Natural killer cell (primary cell): ENCODE measurements at regions not wholly inside any gene's neighbourhood (a gene's known extent, or its start where the extent isn't known, plus 50 kb on each side); places are given as distances from the start of the nearest gene placed in this dataset.

Experiments used
- ATAC-seq, 3 donors: fragments of 150-1000 bp in 2 of 3; fragments of 200-7000 bp in 1 of 3; cut with Tn5 transposase; 1 replicate in 1 of 3; 2 replicates in 2 of 3; pipeline ENCODE4 v1.10.0; 2021; ENCODE audit warnings: mild to moderate bottlenecking in 2 of 3, moderate library complexity in 2 of 3
- DNase-seq, 2 donors: peaks; one replicate each; pipeline versions ENCODE4 v3.0.0 to v3.0.0-alpha.2; 2013 to 2021; ENCODE audit warnings: mixed read lengths in 1 of 2
- H3K27ac ChIP-seq: one replicate; pipeline ENCODE4 v1.5.1; 2013; ENCODE audit warnings: mild to moderate bottlenecking, low read length
- H3K27me3 ChIP-seq: one replicate; pipeline ENCODE4 v1.6.1; 2013; ENCODE audit warnings: low read length; ENCODE audit not compliant: control insufficient read depth, insufficient read depth
- H3K36me3 ChIP-seq: one replicate; pipeline ENCODE4 v1.6.1; 2013; ENCODE audit warnings: low read length; ENCODE audit not compliant: control insufficient read depth, insufficient read depth
- H3K4me1 ChIP-seq: one replicate; pipeline ENCODE4 v1.6.1; 2013; ENCODE audit warnings: low read length; ENCODE audit not compliant: control insufficient read depth, insufficient read depth
- H3K4me3 ChIP-seq: one replicate; pipeline ENCODE4 v1.5.1; 2013; ENCODE audit warnings: low read length
- H3K9me3 ChIP-seq: one replicate; pipeline ENCODE4 v1.6.1; 2013; ENCODE audit warnings: low read length; ENCODE audit not compliant: control insufficient read depth, insufficient read depth
- H3K27ac Mint-ChIP-seq, 2 donors: one replicate each; pipeline ENCODE4 v1.8.0; 2022; ENCODE audit warnings: mild to moderate bottlenecking in 2 of 2, mixed read lengths in 2 of 2, moderate library complexity in 1 of 2
- H3K27me3 Mint-ChIP-seq, 2 donors: one replicate each; pipeline ENCODE4 v1.8.0; 2022; ENCODE audit warnings: low read depth in 2 of 2, mixed read lengths in 2 of 2
- H3K36me3 Mint-ChIP-seq: one replicate; pipeline ENCODE4 v1.8.0; 2022; ENCODE audit warnings: mixed read lengths
- H3K4me1 Mint-ChIP-seq, 2 donors: one replicate each; pipeline ENCODE4 v1.8.0; 2022; ENCODE audit warnings: mixed read lengths in 2 of 2
- H3K4me3 Mint-ChIP-seq: one replicate; pipeline ENCODE4 v1.8.0; 2022; ENCODE audit warnings: mild to moderate bottlenecking, moderate library complexity, mixed read lengths
- H3K9me3 Mint-ChIP-seq, 2 donors: one replicate each; pipeline ENCODE4 v1.8.0; 2022; ENCODE audit warnings: mixed read lengths in 2 of 2
- CTCF ChIP-seq: fragments of 200-600 bp; IDR thresholded peaks from one replicate; pipeline ENCODE4 v1.8.0; 2022; ENCODE audit warnings: antibody characterized with exemption
- WGBS: methylation state at CpG from one replicate; pipeline ENCODE4 v1.1.7; 2013; ENCODE audit warnings: missing lambda C conversion rate; ENCODE audit not compliant: insufficient coverage; 5-methylcytosine and 5-hydroxymethylcytosine counted together
- intact Hi-C: fragments of 100-400 bp; cut with micrococcal nuclease; formaldehyde crosslinking; loops from one replicate; pipeline ENCODE4 v1.14.2; 2022

DNA sequence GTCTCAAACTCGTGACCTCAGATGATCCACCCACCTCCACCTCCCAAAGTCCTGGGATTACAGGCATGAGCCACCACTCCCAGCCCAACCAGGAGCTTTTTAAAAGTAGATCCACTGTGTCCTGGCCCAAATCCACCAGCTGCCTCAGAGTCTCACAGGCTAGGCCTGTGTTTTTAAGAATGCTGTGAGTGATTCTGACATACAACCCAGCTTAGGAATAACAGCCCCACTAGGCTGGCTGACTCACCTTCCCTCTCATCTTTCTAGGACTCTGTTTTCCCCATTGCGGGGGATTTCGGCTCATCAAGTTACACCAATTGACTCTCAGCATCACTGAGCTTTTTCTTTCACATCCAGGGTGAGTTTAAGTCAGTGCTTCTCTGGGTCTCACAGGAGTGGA is 207.6 kb downstream of the SKIDA1 start:
- Mint-ChIP-seq H3K4me3 (no peak overlapping the region), H3K36me3 (no peaks in the 10 kb centered on the region), H3K4me1 (no peaks in the 10 kb centered on the region), H3K9me3 (no peaks in the 10 kb centered on the region), H3K27ac (no peak overlapping the region), H3K27me3 (peaks cover 0 to 3% of the 10 kb centered on the region in 2 donors)
- H3K4me1 ChIP-seq = no peaks in the 10 kb centered on the region
- no peaks in the 10 kb centered on the region for H3K27me3 ChIP-seq
- H3K36me3 ChIP-seq = no peaks in the 10 kb centered on the region
- H3K27ac ChIP-seq = no peak overlapping the region
- DNase-seq = no peak
- H3K9me3 ChIP-seq = no peaks in the 10 kb centered on the region
- intact Hi-C loops = no loop called here
- WGBS = 93% methylated on average over 3 of the region's 3 CpGs
- no peak overlapping the region for H3K4me3 ChIP-seq
- no peak for ATAC-seq
- TF ChIP-seq CTCF = no peak

- Mint-ChIP-seq H3K9me3 (no peaks in the 10 kb centered on the region), H3K27me3 (peaks cover 0 to 3% of the 10 kb centered on the region in 2 donors), H3K4me1 (no peaks in the 10 kb centered on the region), H3K27ac (no peak overlapping the region), H3K4me3 (no peak overlapping the region), H3K36me3 (no peaks in the 10 kb centered on the region)
- Histone ChIP-seq H3K36me3 (no peaks in the 10 kb centered on the region), H3K27me3 (no peaks in the 10 kb centered on the region), H3K9me3 (no peaks in the 10 kb centered on the region), H3K4me1 (no peaks in the 10 kb centered on the region), H3K4me3 (no peak overlapping the region), H3K27ac (no peak overlapping the region)
- DNase-seq (no peak), ATAC-seq (no peak)
- intact Hi-C loops = no loop called here
- WGBS = 93% methylated on average over 5 of the region's 5 CpGs
- no peak for TF ChIP-seq CTCF
Measured at GRCh38 chr10:21315645-21316220, 209.7 kb downstream of the SKIDA1 start.

GRCh38 chr10:21314906-21315644 is 210.4 kb downstream of the SKIDA1 start:
- H3K9me3 Mint-ChIP-seq = no peaks in the 10 kb centered on the region
- H3K27me3 ChIP-seq = no peaks in the 10 kb centered on the region
- no peak overlapping the region for H3K27ac ChIP-seq
- H3K4me3 ChIP-seq = no peak overlapping the region
- no peaks in the 10 kb centered on the region for H3K4me1 ChIP-seq
- peaks cover 0 to 3% of the 10 kb centered on the region in 2 donors for H3K27me3 Mint-ChIP-seq
- intact Hi-C loops = no loop called here
- no peaks in the 10 kb centered on the region for H3K36me3 Mint-ChIP-seq
- ATAC-seq = no peak
- H3K9me3 ChIP-seq = no peaks in the 10 kb centered on the region
- no peak for TF ChIP-seq CTCF
- no peak overlapping the region for H3K4me3 Mint-ChIP-seq
- no peaks in the 10 kb centered on the region for H3K4me1 Mint-ChIP-seq
- no peak overlapping the region for H3K27ac Mint-ChIP-seq
- 74% methylated on average over 13 of the region's 13 CpGs for WGBS
- no peak for DNase-seq
- no peaks in the 10 kb centered on the region for H3K36me3 ChIP-seq
